ENCODE measurements at regions not wholly inside any gene's neighbourhood (a gene's known extent, or its start where the extent isn't known, plus 50 kb on each side); places are given as distances from the start of the nearest gene placed in this dataset.

DNA sequence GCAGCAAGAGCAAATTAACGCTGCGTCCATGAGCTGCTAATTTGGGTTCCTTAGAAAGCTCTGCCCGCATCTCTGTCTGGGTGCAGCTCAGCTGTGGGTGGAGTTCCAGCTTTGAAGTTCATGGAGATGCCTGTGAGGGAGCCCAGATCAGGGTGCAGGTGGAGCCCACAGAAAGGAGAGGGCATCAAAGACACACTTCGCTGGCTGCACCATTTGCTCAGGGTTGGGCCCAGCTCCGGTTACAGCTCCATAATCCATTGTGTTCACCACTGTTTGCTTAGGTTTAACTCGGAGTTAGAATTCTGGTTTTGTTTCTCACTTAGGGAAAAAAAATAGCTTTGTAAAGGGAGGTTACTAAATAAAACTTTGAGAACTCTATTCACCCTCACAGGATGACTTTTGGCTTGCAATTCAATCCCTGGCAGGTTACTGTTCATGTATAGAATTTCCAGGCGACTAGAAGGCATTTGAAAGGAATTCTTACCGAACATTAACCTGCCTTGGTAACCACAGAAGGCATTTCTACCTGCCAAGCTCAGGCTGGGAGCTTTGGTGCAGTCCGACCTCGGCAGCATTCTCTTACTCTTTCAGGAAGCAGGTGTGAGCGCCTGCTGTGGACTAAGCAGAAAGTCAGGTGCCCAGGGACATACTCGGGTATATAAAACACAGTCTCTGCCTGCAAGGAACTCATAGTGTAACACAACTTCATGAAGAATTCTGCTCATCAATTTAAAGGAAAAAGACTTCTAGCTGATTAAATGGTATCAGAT, 179.5 kb upstream of the RNF32 start:
- Histone ChIP-seq H3K27ac (no peak overlapping the region), H3K4me3 (no peak overlapping the region), H3K4me2 (no peak overlapping the region), H3K9me3 (no peaks in the 10 kb centered on the region), H3K4me1 (no peaks in the 10 kb centered on the region)
- POLR2A ChIA-PET = no interaction called here
- no peak for FAIRE-seq
- no peak for DNase-seq (ENCODE audit: low read depth in 1 of 2, low spot score in 1 of 2)
- ATAC-seq = no peak
- 44% methylated on average over 12 of the region's 12 CpGs for WGBS (ENCODE audit: missing lambda C conversion rate)
- CTCF ChIA-PET = interaction anchor here (0.6 to 2.4 kb wide), 7 partner anchors 8 to 655 kb away, joined by 3 to 7 read pairs (median 3); no protein-coding TSS in a partner anchor
- TF ChIP-seq, protein P1, sequence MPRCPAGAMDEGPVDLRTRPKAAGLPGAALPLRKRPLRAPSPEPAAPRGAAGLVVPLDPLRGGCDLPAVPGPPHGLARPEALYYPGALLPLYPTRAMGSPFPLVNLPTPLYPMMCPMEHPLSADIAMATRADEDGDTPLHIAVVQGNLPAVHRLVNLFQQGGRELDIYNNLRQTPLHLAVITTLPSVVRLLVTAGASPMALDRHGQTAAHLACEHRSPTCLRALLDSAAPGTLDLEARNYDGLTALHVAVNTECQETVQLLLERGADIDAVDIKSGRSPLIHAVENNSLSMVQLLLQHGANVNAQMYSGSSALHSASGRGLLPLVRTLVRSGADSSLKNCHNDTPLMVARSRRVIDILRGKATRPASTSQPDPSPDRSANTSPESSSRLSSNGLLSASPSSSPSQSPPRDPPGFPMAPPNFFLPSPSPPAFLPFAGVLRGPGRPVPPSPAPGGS (IDR thresholded peaks at IDR 0.05) = no peak
- no peak for TF ChIP-seq SMC3 (IDR thresholded peaks at IDR 0.05)
- TF ChIP-seq, protein P2, sequence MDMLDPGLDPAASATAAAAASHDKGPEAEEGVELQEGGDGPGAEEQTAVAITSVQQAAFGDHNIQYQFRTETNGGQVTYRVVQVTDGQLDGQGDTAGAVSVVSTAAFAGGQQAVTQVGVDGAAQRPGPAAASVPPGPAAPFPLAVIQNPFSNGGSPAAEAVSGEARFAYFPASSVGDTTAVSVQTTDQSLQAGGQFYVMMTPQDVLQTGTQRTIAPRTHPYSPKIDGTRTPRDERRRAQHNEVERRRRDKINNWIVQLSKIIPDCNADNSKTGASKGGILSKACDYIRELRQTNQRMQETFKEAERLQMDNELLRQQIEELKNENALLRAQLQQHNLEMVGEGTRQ (IDR thresholded peaks at IDR 0.05) = no peak
- TF ChIP-seq HOXB5 (CRISPR knock-in tag; IDR thresholded peaks at IDR 0.05) = no peak

DNA sequence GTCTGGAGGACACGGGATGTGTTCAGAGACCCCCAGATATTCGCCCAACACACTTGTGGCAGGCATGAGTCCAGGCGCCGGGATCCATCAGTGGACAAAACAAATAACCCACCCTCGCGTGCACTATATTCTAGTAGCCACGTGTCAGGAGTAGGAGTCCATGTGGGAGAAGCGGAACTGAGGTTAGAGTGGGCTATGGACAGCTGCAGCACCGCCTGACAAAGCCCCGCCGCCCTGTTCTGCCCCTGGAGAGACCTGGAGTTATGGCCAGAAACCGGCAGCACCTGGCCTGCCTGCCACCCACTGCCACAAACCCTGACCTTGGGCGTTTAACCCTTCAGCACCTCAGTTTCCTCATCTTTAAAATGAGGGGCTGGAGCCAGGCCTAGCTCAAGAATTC, 181.0 kb upstream of the RNF32 start:
- ATAC-seq (no peak), DNase-seq (ENCODE audit: low read depth in 1 of 2, low spot score in 1 of 2) (no peak), FAIRE-seq (no peak)
- TF ChIP-seq RAD21 (conservative IDR thresholded peaks at IDR 0.05 in 1 of 2, IDR thresholded peaks at IDR 0.05 in 1 of 2) (no peak), NFE2L2 (conservative IDR thresholded peaks at IDR 0.05; ENCODE audit: low read length) (no peak), FOSB (CRISPR knock-in tag; IDR thresholded peaks at IDR 0.05) (no peak), JUNB (IDR thresholded peaks at IDR 0.05) (no peak), MAZ (IDR thresholded peaks at IDR 0.05; ENCODE audit: borderline replicate concordance, low read depth, low read length) (no peak), RNF2 (IDR thresholded peaks at IDR 0.05; ENCODE audit: borderline replicate concordance, low read depth) (no peak), HOXB13 (CRISPR knock-in tag; IDR thresholded peaks at IDR 0.05; ENCODE audit: low read depth) (no peak), EHF (CRISPR knock-in tag; IDR thresholded peaks at IDR 0.05) (no peak)
- CTCF ChIA-PET = interaction anchor here (1.2 to 2.4 kb wide), 2 partner anchors 13 to 14 kb away, joined by 4 to 7 read pairs; no protein-coding TSS in a partner anchor
- H3K27ac ChIP-seq = no peak overlapping the region
- H3K4me3 ChIP-seq = no peak overlapping the region
- H3K9me3 ChIP-seq = no peaks in the 10 kb centered on the region
- H3K4me1 ChIP-seq = no peaks in the 10 kb centered on the region
- POLR2A ChIA-PET = no interaction called here
- no peak overlapping the region for H3K4me2 ChIP-seq
- 48% methylated on average over 13 of the region's 13 CpGs for WGBS (ENCODE audit: missing lambda C conversion rate)

DNA sequence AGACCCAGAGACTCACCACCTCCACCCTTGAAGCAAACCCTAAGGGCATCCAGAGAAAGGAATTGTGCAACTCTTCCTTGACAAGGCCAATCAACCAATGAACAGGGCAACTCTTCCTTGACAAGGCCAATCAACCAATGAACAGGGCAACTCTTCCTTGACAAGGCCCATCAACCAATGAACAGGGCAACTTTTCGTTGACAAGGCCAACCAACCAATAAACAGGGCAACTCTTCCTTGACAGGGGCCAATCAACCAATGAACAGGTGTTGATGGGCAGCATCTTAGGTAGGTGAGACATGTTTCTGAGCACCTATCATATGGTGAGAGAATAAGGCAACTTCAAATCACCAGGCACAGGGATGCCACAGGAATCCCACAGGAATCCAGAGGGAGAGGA, 181.5 kb upstream of the RNF32 start:
- WGBS (ENCODE audit: missing lambda C conversion rate) = 18% methylated on average over 1 of the region's 1 CpG
- ATAC-seq (no peak), FAIRE-seq (no peak), DNase-seq (ENCODE audit: low read depth in 1 of 2, low spot score in 1 of 2) (no peak)
- Histone ChIP-seq H3K4me1 (no peaks in the 10 kb centered on the region), H3K9me3 (no peaks in the 10 kb centered on the region), H3K4me3 (no peak overlapping the region), H3K4me2 (no peak overlapping the region), H3K27ac (no peak overlapping the region)
- no peak for TF ChIP-seq RAD21 (conservative IDR thresholded peaks at IDR 0.05 in 1 of 2, IDR thresholded peaks at IDR 0.05 in 1 of 2)
- no peak for TF ChIP-seq FOSL2 (IDR thresholded peaks at IDR 0.05)
- TF ChIP-seq FOSL2 (CRISPR knock-in tag; IDR thresholded peaks at IDR 0.05) = no peak
- TF ChIP-seq, protein P1 (IDR thresholded peaks at IDR 0.05) = no peak
- TF ChIP-seq, protein P3, sequence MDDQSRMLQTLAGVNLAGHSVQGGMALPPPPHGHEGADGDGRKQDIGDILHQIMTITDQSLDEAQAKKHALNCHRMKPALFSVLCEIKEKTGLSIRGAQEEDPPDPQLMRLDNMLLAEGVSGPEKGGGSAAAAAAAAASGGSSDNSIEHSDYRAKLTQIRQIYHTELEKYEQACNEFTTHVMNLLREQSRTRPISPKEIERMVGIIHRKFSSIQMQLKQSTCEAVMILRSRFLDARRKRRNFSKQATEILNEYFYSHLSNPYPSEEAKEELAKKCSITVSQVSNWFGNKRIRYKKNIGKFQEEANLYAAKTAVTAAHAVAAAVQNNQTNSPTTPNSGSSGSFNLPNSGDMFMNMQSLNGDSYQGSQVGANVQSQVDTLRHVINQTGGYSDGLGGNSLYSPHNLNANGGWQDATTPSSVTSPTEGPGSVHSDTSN (IDR thresholded peaks at IDR 0.05) = no peak
- no peak for TF ChIP-seq NPAS2 (CRISPR knock-in tag; IDR thresholded peaks at IDR 0.05; ENCODE audit: borderline replicate concordance)
- no peak for TF ChIP-seq RFX5 (IDR thresholded peaks at IDR 0.05)
- no peak for TF ChIP-seq CEBPB (IDR thresholded peaks at IDR 0.05)
- no peak for TF ChIP-seq RCOR1 (IDR thresholded peaks at IDR 0.05; ENCODE audit: low read depth, low read length)
- no peak for TF ChIP-seq RNF2 (IDR thresholded peaks at IDR 0.05; ENCODE audit: borderline replicate concordance, low read depth)
- no peak for TF ChIP-seq EHMT2 (IDR thresholded peaks at IDR 0.05; ENCODE audit: low read depth)
- TF ChIP-seq FOXS1 (CRISPR knock-in tag; IDR thresholded peaks at IDR 0.05) = no peak
- no peak for TF ChIP-seq HOXB13 (CRISPR knock-in tag; IDR thresholded peaks at IDR 0.05; ENCODE audit: low read depth)
- TF ChIP-seq KDM1A (IDR thresholded peaks at IDR 0.05; ENCODE audit: low read depth) = no peak
- TF ChIP-seq ZSCAN20 (CRISPR knock-in tag; IDR thresholded peaks at IDR 0.05) = no peak
- TF ChIP-seq JUNB (IDR thresholded peaks at IDR 0.05) = no peak
- TF ChIP-seq CBX8 (IDR thresholded peaks at IDR 0.05) = no peak
- no peak for TF ChIP-seq CHD4 (IDR thresholded peaks at IDR 0.05; ENCODE audit: borderline replicate concordance)
- TF ChIP-seq CBX2 (IDR thresholded peaks at IDR 0.05; ENCODE audit: borderline replicate concordance, low read depth) = no peak
- TF ChIP-seq SREBF2 (IDR thresholded peaks at IDR 0.05) = no peak
- no peak for TF ChIP-seq HOXA7 (CRISPR knock-in tag; IDR thresholded peaks at IDR 0.05)
- CTCF ChIA-PET = interaction anchor here (2.4 kb wide), 1 partner anchor 14 kb away, joined by 7 read pairs; no protein-coding TSS in a partner anchor
- POLR2A ChIA-PET = no interaction called here
